HS-27A (cell line): ENCODE measurements at regions not wholly inside any gene's neighbourhood (a gene's known extent, or its start where the extent isn't known, plus 50 kb on each side); places are given as distances from the start of the nearest gene placed in this dataset.

Source experiments
- DNase-seq: peaks from one replicate; pipeline ENCODE4 v3.0.0-alpha.2; 2012; ENCODE audit warnings: low read depth, missing footprints

DNA sequence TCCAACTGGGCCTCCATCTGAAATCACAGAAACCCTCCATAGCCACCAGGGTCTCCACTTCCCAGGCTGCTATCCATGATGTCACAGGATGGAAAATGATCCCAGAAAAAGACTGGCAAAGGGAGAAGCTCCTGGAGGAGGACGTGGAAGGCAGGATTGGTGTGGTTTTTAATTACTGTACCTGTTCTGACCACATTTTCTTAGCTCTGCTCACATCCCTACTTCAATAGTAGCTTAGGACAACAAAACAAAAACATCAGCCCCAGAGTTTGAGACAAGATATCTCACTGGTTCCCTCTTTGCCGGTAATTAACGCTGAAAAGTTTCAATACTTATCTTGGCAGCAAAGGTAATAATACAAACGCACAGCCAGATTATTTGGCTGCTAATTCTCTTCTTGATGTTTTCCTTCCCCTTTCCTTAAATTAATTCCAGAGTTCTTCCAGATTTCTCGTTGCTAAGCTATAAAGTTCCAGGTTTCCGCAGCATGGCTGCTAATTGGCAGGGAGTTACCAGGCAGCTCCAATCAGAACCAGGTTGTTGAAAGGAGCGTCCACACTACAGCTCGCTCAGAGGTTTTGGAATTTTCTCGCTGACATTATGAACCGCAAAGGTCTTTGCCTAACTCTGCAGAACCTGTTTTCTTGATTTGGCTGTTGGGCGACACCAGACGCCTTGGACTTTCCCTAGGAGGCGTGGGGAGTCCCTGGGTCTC, 263.4 kb downstream of the MRTFB start:
- DNase-seq = no peak

DNA sequence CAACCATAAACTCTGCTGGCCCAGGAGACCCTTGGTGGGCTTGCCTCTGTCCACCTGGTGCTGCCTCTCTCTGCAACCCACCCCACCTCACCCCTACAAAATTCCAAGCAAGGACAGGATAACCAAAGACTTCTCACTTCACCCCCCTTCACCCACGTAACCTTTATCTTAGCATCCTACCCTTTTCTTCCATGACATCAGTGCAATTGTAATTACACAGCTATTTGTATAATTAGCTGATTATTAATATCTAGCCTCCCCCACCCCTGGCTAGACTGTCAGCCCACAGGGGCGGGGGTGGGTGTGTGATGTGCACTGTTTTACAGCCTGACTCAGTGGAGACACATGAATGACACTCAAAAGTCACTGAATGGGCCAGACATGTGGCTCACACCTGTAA, 262.2 kb downstream of the MRTFB start:
- DNase-seq = no peak

DNA sequence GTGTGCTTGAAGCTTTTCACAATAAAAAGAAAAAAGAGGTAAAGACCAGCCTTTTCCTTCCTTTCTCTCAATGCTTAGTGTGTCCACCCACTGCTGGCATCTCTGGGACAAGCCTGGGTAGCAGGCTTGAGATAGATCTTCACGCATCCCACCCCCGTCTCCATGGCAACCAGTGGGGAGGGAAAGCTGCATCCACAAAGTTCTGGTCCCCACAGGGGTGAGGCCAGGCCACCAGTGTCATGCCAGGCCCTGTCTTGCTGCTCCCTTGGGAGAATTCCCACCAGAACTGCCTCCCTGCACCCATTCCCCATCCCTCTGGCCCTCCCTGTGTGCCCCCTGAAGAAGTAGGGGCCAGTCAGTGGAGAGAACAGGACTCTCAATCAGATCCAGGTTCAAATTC, 259.9 kb downstream of the MRTFB start:
- no peak for DNase-seq

- no peak for DNase-seq
Measured at GRCh38 chr16:14329727-14330350, 258.7 kb downstream of the MRTFB start.

DNA sequence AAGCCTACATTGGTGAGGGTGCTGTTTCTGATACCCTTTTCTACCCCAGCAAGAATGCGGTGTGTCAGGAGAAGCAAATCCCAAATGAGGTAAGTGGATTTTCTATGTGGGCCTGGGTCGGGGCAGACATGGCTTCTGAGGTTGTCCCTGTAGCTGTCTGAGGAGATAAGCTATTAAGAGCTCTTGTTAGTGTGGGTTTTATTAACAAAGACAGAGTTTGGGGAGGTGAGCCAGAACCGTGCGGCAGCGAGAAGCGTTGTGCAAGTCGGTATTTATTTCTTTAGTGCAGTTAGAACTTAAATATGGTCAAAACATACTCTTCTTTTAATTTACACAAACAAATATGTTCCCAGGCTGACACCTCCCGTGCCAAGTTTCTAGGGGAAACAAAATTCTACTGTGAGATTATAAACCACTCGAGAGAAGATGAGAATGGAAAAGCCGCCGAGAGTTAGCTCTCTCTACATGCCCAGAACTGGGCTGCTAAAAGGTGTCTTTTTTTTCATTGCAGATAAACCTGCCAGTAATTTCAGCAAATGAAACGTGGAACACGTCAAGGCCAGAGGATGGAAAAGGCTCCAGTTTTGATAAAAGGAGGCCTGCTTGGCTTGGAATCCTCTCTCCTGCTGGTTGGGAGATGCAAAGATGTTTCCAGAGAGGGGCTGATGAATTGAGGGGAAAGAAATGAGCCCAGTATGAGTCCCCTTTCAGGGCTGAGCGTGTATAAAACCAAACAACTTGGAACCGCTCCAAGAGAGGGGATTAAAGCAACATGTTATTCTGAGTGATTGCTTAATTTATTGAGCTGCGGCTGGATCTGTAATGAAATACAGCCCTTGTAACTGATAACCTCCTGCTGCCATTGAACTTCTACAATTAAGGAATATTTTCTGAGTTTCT, 254.6 kb downstream of the MRTFB start:
- DNase-seq = no peak

DNA sequence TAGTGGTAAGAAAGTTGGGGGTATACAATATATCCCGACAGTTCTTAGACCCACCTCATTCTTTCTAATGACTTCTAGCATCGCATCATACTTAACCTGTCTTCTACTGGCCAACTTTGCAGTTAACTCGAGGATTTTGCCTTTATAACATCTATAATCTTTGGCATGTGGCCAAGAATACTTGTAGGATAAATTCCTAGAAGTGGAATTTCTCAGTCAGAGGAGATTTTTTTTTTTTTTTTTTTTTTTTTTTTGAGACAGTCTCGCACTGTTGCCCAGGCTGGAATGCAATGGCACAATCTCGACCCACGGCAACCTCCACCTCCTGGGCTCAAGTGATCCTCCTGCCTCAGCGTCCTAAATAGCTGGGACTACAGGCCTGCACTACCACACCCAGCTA, 253.5 kb downstream of the MRTFB start:
- DNase-seq = no peak

GRCh38 chr16:14322186-14322585, 251.1 kb downstream of the MRTFB start:
- no peak for DNase-seq

DNA sequence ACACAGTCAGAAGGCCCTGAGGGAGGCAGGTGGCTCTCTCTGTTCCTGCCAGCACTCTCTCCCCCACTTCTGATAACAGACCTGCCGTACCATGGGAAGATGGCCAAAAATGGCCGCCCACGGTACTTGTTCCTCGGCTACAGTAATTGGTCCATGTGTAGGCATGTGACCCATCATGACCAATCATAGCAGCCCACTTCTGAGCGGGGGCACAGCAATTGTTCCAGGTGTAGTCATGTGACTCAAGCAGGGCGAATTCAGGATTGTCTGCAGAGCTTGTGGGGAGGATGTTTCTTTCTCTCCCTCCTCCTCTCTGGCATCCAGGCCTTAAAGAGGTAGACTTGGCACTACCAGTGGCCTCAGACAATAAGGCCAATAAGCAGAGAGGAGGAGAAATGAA, 250.4 kb downstream of the MRTFB start:
- DNase-seq = no peak

DNA sequence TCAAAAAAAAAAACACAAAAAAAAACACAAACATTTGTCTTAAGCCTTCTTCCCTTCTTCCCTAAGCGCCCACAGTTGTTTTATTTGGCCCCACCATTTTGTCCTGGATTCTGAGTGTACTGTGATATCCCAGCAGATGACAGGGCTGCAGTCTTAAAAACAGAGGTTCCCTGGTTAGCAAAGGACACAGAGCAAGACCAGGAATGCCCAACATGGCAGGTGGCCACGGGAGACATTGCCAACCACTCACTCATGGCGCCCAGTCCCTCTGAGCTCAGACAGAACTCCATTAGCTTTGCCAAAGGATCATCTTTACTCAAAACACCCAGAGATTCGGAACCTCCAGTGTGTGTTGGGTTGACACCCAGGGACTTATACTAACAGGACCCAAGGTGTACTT, 249.3 kb downstream of the MRTFB start:
- DNase-seq = no peak
